HUES64 (cell line): ENCODE measurements at regions not wholly inside any gene's neighbourhood (a gene's known extent, or its start where the extent isn't known, plus 50 kb on each side); places are given as distances from the start of the nearest gene placed in this dataset.

Experiments used
- H3K27ac ChIP-seq: 2 replicates; pipeline ENCODE4 v1.7.0; 2013; ENCODE audit warnings: low read depth, low read length, inconsistent platforms
- H3K27me3 ChIP-seq: 2 replicates; pipeline ENCODE4 v1.6.1; 2013; ENCODE audit warnings: mild to moderate bottlenecking, low read length; ENCODE audit not compliant: insufficient read depth
- H3K36me3 ChIP-seq: 2 replicates; pipeline ENCODE4 v1.6.1; 2013; ENCODE audit warnings: mild to moderate bottlenecking, low read length; ENCODE audit not compliant: insufficient read depth
- H3K4me1 ChIP-seq: 2 replicates; pipeline ENCODE4 v1.6.1; 2013; ENCODE audit warnings: mild to moderate bottlenecking, low read length, moderate library complexity; ENCODE audit not compliant: insufficient read depth
- H3K4me3 ChIP-seq: 2 replicates; pipeline ENCODE4 v1.5.1; 2013; ENCODE audit warnings: mild to moderate bottlenecking, low read length, moderate library complexity
- H3K9ac ChIP-seq: 2 replicates; pipeline ENCODE4 v1.6.1; 2013; ENCODE audit warnings: mild to moderate bottlenecking, low read depth, low read length
- H3K9me3 ChIP-seq: 2 replicates; pipeline ENCODE4 v1.6.1; 2013; ENCODE audit warnings: low read depth, low read length; ENCODE audit not compliant: insufficient read depth
- WGBS: fragments of 150-250, 120-280 bp; methylation state at CpG from one replicate; pipeline ENCODE4 v1.1.7; 2013; ENCODE audit warnings: missing lambda C conversion rate; 5-methylcytosine and 5-hydroxymethylcytosine counted together

GRCh38 chr2:116918574-116918973 is 895.9 kb upstream of the DDX18 start:
- Histone ChIP-seq H3K4me1 (no peaks in the 10 kb centered on the region), H3K36me3 (no peaks in the 10 kb centered on the region), H3K27ac (no peak overlapping the region), H3K9ac (no peak overlapping the region), H3K27me3 (no peaks in the 10 kb centered on the region), H3K4me3 (no peak overlapping the region), H3K9me3 (no peaks in the 10 kb centered on the region)
- WGBS = 100% methylated on average over 3 of the region's 4 CpGs

DNA sequence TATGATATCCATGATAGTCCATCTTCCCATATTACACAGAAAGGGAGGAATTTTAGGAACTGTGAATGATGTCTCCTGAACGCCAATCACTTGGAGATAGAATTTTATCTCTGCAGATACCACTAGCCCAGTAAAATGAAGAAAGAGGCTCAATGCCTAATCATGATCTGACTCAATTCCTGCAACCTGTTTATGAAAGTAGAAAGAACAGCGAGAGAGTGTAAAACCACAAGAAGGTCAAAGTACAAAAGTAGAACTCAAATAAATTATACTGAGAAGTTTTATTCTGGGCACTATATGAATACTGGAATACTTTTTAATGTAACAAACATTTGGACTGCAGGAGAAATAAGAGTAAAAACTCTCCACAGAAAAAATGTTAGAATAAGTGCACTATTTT is 892.1 kb upstream of the DDX18 start:
- no peaks in the 10 kb centered on the region for H3K9me3 ChIP-seq
- no peaks in the 10 kb centered on the region for H3K36me3 ChIP-seq
- H3K9ac ChIP-seq = no peak overlapping the region
- no peak overlapping the region for H3K4me3 ChIP-seq
- H3K27me3 ChIP-seq = no peaks in the 10 kb centered on the region
- H3K4me1 ChIP-seq = peaks cover 8% of the 10 kb centered on the region; the same call in 1 of the 2 replicates
- no peak overlapping the region for H3K27ac ChIP-seq
- 100% methylated on average over 2 of the region's 2 CpGs for WGBS

DNA sequence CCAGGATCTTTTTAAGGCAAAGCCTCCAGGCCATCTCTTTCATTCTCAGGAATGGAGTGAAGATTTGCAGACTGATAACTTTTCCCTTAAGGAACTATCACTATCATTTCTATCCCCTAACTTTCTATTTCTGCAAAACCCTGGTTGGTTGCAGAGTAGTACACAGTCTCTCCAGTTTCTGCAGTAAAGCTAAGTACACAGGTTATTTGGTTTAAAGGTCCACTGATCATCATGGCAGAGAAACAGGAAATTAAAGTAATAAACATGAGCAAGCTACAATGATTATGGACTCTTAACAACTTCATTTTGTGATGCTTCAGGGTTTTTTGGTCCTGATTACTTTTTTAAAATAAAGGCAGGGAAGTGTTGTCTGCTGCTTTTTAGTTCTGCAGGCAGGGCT is 890.0 kb upstream of the DDX18 start:
- Histone ChIP-seq H3K36me3 (no peaks in the 10 kb centered on the region), H3K4me1 (peaks cover 8% of the 10 kb centered on the region; the same call in 1 of the 2 replicates), H3K9me3 (no peaks in the 10 kb centered on the region), H3K4me3 (no peak overlapping the region), H3K9ac (no peak overlapping the region), H3K27me3 (no peaks in the 10 kb centered on the region), H3K27ac (no peak overlapping the region)

DNA sequence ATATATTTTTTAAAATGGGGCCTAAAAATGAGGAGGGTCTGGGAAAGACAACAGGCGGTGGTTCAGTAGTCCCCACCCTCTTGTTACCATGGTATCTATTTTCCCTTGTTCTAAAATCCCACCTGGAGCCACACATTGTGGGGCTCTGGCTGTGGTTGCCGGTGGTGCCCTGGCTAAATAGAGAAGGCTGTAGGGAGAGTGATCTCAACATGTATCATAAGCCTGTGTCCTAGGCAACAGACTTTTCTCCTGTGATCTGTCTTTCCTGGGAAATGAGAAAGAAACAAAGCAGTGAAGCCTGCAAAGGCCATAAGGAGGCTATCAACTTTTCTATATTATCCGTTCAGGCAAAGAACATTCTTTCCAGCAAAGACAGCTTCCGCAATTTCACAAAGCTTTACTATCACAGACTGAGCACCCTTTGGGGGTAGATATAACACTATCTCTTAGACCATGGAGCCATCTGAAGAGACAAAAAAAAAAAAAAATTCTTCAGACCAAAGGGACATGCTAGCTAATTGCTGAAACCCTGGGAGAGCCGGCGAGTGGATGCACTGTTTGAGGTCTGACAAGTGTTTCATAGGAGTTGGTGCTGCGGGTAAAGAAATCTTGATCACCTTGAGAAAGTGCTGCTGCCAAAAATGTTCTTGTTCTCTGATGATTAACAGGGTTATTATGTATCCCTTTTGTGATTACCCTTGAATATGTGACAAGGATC is 879.2 kb upstream of the DDX18 start:
- H3K27me3 ChIP-seq = no peaks in the 10 kb centered on the region
- 89% methylated on average over 7 of the region's 7 CpGs for WGBS
- H3K9me3 ChIP-seq = no peaks in the 10 kb centered on the region
- H3K36me3 ChIP-seq = no peaks in the 10 kb centered on the region
- no peak overlapping the region for H3K27ac ChIP-seq
- H3K4me1 ChIP-seq = no peaks in the 10 kb centered on the region
- no peak overlapping the region for H3K4me3 ChIP-seq
- no peak overlapping the region for H3K9ac ChIP-seq

- Histone ChIP-seq H3K4me1 (no peaks in the 10 kb centered on the region), H3K9me3 (no peaks in the 10 kb centered on the region), H3K27ac (no peak overlapping the region), H3K36me3 (no peaks in the 10 kb centered on the region), H3K27me3 (no peaks in the 10 kb centered on the region), H3K4me3 (no peak overlapping the region), H3K9ac (no peak overlapping the region)
Observed at GRCh38 chr2:116948258-116948657, 866.2 kb upstream of the DDX18 start.

- no peaks in the 10 kb centered on the region for H3K27me3 ChIP-seq
- H3K9ac ChIP-seq = no peak overlapping the region
- no peaks in the 10 kb centered on the region for H3K36me3 ChIP-seq
- no peak overlapping the region for H3K4me3 ChIP-seq
- H3K9me3 ChIP-seq = no peaks in the 10 kb centered on the region
- 98% methylated on average over 3 of the region's 3 CpGs for WGBS
- H3K27ac ChIP-seq = no peak overlapping the region
- no peaks in the 10 kb centered on the region for H3K4me1 ChIP-seq
Observed at GRCh38 chr2:116949249-116949648, 865.2 kb upstream of the DDX18 start.

GRCh38 chr2:116952254-116952653 is 862.2 kb upstream of the DDX18 start:
- no peak overlapping the region for H3K27ac ChIP-seq
- no peaks in the 10 kb centered on the region for H3K36me3 ChIP-seq
- H3K9ac ChIP-seq = no peak overlapping the region
- no peaks in the 10 kb centered on the region for H3K9me3 ChIP-seq
- no peaks in the 10 kb centered on the region for H3K4me1 ChIP-seq
- H3K4me3 ChIP-seq = no peak overlapping the region
- no peaks in the 10 kb centered on the region for H3K27me3 ChIP-seq
- WGBS = 41% methylated on average over 4 of the region's 4 CpGs

- Histone ChIP-seq H3K4me3 (no peak overlapping the region), H3K4me1 (no peaks in the 10 kb centered on the region), H3K9me3 (no peaks in the 10 kb centered on the region), H3K27me3 (no peaks in the 10 kb centered on the region), H3K27ac (no peak overlapping the region), H3K36me3 (no peaks in the 10 kb centered on the region), H3K9ac (no peak overlapping the region)
- WGBS = 100% methylated on average over 1 of the region's 2 CpGs
Observed at GRCh38 chr2:116955646-116956045, 858.8 kb upstream of the DDX18 start.

- Histone ChIP-seq H3K36me3 (no peaks in the 10 kb centered on the region), H3K27me3 (no peaks in the 10 kb centered on the region), H3K4me1 (no peaks in the 10 kb centered on the region), H3K9ac (no peak overlapping the region), H3K4me3 (no peak overlapping the region), H3K27ac (no peak overlapping the region), H3K9me3 (no peaks in the 10 kb centered on the region)
- 88% methylated on average over 3 of the region's 3 CpGs for WGBS
Observed at GRCh38 chr2:116975608-116976007, 838.9 kb upstream of the DDX18 start.

DNA sequence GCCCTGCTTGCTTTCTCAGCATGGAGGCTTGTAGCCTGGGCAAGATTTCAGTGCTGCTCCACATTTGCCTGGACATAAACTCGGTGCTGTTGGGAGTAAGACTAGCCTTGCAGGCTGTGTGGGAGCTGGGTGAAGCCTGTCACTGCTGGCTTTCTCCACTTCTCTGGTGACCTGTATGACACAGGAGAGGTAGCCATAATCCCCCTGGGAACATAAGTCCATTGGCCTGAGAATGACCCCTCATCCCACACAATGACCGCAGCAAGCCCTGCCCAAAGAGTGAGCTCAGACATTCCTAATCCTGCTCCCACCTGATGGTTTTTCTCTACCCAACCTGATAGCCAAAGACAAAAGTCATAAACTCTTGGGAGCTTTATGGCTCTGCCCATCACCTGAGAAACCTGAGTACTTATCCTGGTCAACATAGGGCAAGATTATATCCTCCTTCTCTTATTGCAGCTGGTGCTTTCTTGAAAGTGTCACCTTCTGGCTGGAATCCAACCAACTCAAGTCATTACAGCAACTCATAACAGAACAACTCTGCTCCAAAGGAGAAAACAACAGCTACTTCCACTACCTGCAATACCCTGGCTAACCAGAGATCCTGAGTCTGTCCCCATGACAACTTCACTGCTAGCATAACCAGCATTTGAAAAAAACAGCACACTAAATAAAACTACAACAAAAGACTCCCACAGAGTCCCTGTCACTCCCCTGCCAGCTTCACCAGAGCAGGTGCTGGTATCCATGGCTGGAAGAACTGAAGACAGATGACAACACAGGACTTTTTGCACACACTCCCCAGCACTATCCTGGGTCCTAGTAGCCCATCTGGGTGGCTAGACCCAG is 834.4 kb upstream of the DDX18 start:
- Histone ChIP-seq H3K27ac (no peak overlapping the region), H3K27me3 (no peaks in the 10 kb centered on the region), H3K4me3 (no peak overlapping the region), H3K36me3 (no peaks in the 10 kb centered on the region), H3K9me3 (no peaks in the 10 kb centered on the region), H3K9ac (no peak overlapping the region), H3K4me1 (no peaks in the 10 kb centered on the region)
- 95% methylated on average over 2 of the region's 2 CpGs for WGBS

GRCh38 chr2:116987447-116987846 is 827.0 kb upstream of the DDX18 start:
- Histone ChIP-seq H3K27me3 (no peaks in the 10 kb centered on the region), H3K9me3 (no peaks in the 10 kb centered on the region), H3K4me3 (no peak overlapping the region), H3K36me3 (no peaks in the 10 kb centered on the region), H3K4me1 (no peaks in the 10 kb centered on the region), H3K9ac (no peak overlapping the region), H3K27ac (no peak overlapping the region)
- 93% methylated on average over 4 of the region's 4 CpGs for WGBS
